Gastroesophageal sphincter (tissue), 4 donors: ENCODE measurements at regions not wholly inside any gene's neighbourhood (a gene's known extent, or its start where the extent isn't known, plus 50 kb on each side); places are given as distances from the start of the nearest gene placed in this dataset.

Source experiments
- ATAC-seq: fragments of 150-250 bp; one replicate; pipeline ENCODE4 v1.9.1; 2016; ENCODE audit warnings: mild to moderate bottlenecking, moderate library complexity
- H3K27ac ChIP-seq, 4 donors: fragments of 200-600 bp; sonication (generic) in 3 of 4; 1 replicate in 3 of 4; 2 replicates in 1 of 4; pipeline ENCODE4 v1.5.1; 2016 to 2019
- H3K27me3 ChIP-seq: fragments of 200-600 bp; sonication (generic); one replicate; pipeline ENCODE4 v1.5.1; 2019
- H3K36me3 ChIP-seq, 2 donors: fragments of 200-600 bp; sonication (generic); one replicate each; pipeline ENCODE4 v1.5.1; 2019; ENCODE audit warnings: control low read depth in 1 of 2
- H3K4me1 ChIP-seq, 3 donors: fragments of 200-600 bp; sonication (generic); 1 replicate in 2 of 3; 2 replicates in 1 of 3; pipeline ENCODE4 v1.5.1; 2016 to 2019; ENCODE audit warnings: control low read depth in 2 of 3
- H3K4me3 ChIP-seq, 2 donors: fragments of 200-600 bp; sonication (generic); one replicate each; pipeline ENCODE4 v1.5.1; 2019; ENCODE audit warnings: mild to moderate bottlenecking in 1 of 2, moderate library complexity in 1 of 2
- H3K9me3 ChIP-seq, 3 donors: fragments of 200-600 bp; sonication (generic); one replicate each; pipeline ENCODE4 v1.5.1; 2017 to 2019; ENCODE audit warnings: control low read depth in 2 of 3
- EP300 ChIP-seq: sonication (generic); formaldehyde crosslinking; IDR thresholded peaks from one replicate; pipeline ENCODE4 v1.6.1; 2017; ENCODE audit warnings: antibody characterized with exemption, mild to moderate bottlenecking
- POLR2A ChIP-seq, 2 donors: fragments of 450-650 bp; IDR thresholded peaks; one replicate each; pipeline ENCODE4 v1.6.1; 2017; ENCODE audit warnings: antibody characterized with exemption in 2 of 2, mild to moderate bottlenecking in 2 of 2, moderate library complexity in 1 of 2
- POLR2AphosphoS5 ChIP-seq: sonication (generic); formaldehyde crosslinking; IDR thresholded peaks from one replicate; pipeline ENCODE4 v1.6.1; 2017; ENCODE audit warnings: antibody characterized with exemption
- WGBS, 2 donors: methylation state at CpG; one replicate each; pipeline ENCODE4 v1.1.5; 2018; ENCODE audit warnings: low coverage in 1 of 2; 5-methylcytosine and 5-hydroxymethylcytosine counted together
- TF ChIP-seq, protein P1 (sequence below), 4 experiments: fragments of 200-600 bp in 2 of 4; fragments of 450-650 bp in 2 of 4; sonication (generic) in 1 of 4; IDR thresholded peaks; one replicate each; pipeline ENCODE4 v1.5.1; 2017 to 2019; ENCODE audit warnings: antibody characterized with exemption in 4 of 4, mild to moderate bottlenecking in 2 of 4, moderate library complexity in 2 of 4

DNA sequence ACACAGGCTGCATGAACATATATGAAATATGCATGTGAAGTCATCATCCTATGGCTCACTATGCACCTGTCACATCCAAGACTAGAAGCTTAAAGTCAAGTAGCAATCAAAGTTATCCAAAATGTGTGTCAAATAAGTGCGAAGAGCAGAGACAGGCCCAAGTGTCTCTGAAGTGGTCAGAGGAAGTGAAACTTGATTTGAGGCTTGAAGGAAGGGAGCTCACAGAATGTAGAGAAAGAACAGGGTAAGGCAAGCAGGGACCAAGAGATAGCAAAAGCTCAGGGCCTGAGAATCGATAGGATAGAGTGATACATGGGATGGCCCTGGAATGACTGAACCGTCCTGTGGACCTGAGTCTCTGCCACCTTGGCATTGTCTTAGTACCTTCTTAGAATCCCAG, 274.3 kb upstream of the TRPC7 start:
- no peak overlapping the region for H3K4me3 ChIP-seq
- no peak overlapping the region for H3K27ac ChIP-seq
- WGBS, 2 donors: 89 to 100% methylated on average over 3 of the region's 3 CpGs
- TF ChIP-seq EP300: no peak
- TF ChIP-seq, protein P1, sequence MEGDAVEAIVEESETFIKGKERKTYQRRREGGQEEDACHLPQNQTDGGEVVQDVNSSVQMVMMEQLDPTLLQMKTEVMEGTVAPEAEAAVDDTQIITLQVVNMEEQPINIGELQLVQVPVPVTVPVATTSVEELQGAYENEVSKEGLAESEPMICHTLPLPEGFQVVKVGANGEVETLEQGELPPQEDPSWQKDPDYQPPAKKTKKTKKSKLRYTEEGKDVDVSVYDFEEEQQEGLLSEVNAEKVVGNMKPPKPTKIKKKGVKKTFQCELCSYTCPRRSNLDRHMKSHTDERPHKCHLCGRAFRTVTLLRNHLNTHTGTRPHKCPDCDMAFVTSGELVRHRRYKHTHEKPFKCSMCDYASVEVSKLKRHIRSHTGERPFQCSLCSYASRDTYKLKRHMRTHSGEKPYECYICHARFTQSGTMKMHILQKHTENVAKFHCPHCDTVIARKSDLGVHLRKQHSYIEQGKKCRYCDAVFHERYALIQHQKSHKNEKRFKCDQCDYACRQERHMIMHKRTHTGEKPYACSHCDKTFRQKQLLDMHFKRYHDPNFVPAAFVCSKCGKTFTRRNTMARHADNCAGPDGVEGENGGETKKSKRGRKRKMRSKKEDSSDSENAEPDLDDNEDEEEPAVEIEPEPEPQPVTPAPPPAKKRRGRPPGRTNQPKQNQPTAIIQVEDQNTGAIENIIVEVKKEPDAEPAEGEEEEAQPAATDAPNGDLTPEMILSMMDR (IDR thresholded peaks at IDR 0.05): no peak
- no peak for TF ChIP-seq POLR2AphosphoS5
- no peak for TF ChIP-seq POLR2A (IDR thresholded peaks at IDR 0.05)
- H3K27me3 ChIP-seq: no peaks in the 10 kb centered on the region
- no peaks in the 10 kb centered on the region for H3K4me1 ChIP-seq
- H3K9me3 ChIP-seq: no peaks in the 10 kb centered on the region
- H3K36me3 ChIP-seq: no peaks in the 10 kb centered on the region
- no peak for ATAC-seq

DNA sequence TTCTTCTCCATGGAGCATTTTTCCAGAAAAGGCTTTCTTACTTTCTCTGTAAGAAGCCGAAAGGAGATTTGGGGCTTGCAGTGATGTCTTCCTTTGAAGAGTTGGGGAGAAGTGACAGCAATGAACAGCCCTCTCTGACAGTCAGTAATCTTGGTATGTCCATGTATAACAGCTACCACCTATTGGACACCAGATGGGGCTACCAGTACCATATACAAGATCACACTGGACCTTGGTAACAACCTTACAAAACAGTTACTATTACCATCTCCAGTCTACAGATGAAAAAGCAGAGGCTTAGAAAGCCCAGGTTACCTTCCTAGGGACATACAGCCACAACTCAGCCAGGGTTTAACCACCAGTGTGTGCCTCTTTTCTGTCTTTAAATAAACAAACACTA, 272.7 kb upstream of the TRPC7 start:
- no peak for ATAC-seq
- TF ChIP-seq, protein P1 (IDR thresholded peaks at IDR 0.05): no peak
- TF ChIP-seq POLR2A (IDR thresholded peaks at IDR 0.05): no peak
- TF ChIP-seq POLR2AphosphoS5: no peak
- no peak for TF ChIP-seq EP300
- Histone ChIP-seq H3K27ac (no peak overlapping the region), H3K36me3 (no peaks in the 10 kb centered on the region), H3K4me1 (no peaks in the 10 kb centered on the region), H3K4me3 (no peak overlapping the region), H3K9me3 (no peaks in the 10 kb centered on the region), H3K27me3 (no peaks in the 10 kb centered on the region)
- WGBS, 2 donors: 71% methylated on average over 1 of the region's 1 CpG; no CpG with 5 or more reads in 1 of the 2 donors

DNA sequence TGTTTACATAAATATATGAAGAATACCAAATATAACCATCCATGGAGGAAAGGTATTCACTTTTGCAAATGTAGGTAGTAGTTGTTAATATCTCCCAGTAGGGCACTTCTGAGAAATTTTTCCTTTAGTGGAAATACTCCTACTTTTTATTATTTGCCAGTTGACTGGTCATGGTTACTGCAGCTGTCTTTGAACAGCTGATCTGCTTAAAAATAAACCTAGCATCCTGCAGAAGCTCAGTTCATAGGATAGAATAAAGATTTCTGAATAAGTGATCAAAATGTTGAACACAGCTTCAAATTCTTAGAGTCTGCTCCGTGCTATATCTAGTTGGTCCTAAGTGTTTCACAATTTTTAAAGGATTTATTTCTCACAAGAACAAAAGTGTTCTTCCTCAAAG, 270.7 kb upstream of the TRPC7 start:
- TF ChIP-seq EP300 (no peak), POLR2A (IDR thresholded peaks at IDR 0.05) (no peak), POLR2AphosphoS5 (no peak)
- TF ChIP-seq, protein P1 (IDR thresholded peaks at IDR 0.05): no peak
- no peak for ATAC-seq
- H3K4me3 ChIP-seq: no peak overlapping the region
- WGBS, 2 donors: 81 to 100% methylated on average over 1 of the region's 1 CpG
- no peaks in the 10 kb centered on the region for H3K36me3 ChIP-seq
- H3K9me3 ChIP-seq: no peaks in the 10 kb centered on the region
- no peaks in the 10 kb centered on the region for H3K4me1 ChIP-seq
- H3K27ac ChIP-seq: no peak overlapping the region
- no peaks in the 10 kb centered on the region for H3K27me3 ChIP-seq

DNA sequence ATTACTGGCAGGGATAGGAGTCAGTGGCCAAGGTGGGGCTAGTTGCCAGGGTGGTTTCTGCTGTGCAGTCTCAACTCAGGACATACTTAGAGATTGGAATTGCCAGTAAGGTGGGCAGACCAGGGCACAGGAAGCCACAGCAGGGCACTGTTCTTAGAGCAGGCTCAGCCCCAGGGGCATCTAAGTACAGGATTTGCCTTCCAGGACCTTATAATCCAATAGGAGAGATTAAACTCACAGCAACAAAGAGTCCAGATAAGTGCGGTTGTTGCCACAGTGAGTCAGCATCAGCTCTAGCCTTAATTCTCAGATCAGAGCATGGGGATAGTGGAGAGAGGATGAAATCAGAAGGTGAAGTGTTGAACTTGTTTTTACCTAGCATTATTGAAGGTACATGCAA, 265.8 kb upstream of the TRPC7 start:
- 77 to 83% methylated on average over 1 of the region's 1 CpG for WGBS, 2 donors
- Histone ChIP-seq H3K27ac (no peak overlapping the region), H3K27me3 (no peaks in the 10 kb centered on the region), H3K4me1 (no peaks in the 10 kb centered on the region), H3K4me3 (no peak overlapping the region), H3K9me3 (no peaks in the 10 kb centered on the region), H3K36me3 (no peaks in the 10 kb centered on the region)
- TF ChIP-seq POLR2A (IDR thresholded peaks at IDR 0.05) (no peak), POLR2AphosphoS5 (no peak), EP300 (no peak)
- TF ChIP-seq, protein P1 (IDR thresholded peaks at IDR 0.05): no peak
- ATAC-seq: no peak

DNA sequence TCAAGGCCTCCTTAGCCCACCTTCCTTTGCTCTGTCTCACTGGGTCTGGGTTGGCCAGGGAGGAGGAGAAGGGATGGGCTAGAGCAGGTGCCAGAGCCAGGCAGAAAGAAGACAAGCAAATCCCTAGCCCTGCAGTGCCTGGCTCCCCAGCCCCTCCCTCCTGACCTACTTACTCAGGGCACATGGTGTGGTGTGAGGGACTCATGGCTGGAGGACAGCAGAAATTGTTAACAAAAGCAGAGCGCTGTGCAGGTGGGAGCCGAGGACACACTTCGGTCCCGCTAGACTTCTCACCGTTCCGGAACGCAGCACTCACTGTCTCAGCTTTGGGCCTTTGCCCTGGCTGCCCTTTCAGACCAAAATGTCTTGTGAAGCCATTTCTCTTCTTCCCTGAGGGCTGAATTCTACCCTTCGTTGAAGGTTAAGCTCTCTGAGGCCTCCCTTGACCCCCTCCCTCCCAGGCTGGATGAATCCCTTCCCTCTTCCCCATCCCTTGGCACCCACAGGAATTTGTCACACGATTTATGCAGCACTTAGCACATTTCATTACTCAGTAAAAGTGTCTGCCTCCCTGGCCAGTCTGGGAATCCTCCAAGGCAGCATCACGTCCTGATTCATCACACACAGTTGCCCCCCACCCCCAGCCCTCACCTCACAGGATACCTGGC, 263.9 kb upstream of the TRPC7 start:
- Histone ChIP-seq H3K4me1 (no peaks in the 10 kb centered on the region), H3K36me3 (no peaks in the 10 kb centered on the region), H3K27me3 (no peaks in the 10 kb centered on the region), H3K9me3 (no peaks in the 10 kb centered on the region), H3K27ac (no peak overlapping the region), H3K4me3 (no peak overlapping the region)
- TF ChIP-seq, protein P1 (IDR thresholded peaks at IDR 0.05): no peak
- TF ChIP-seq POLR2AphosphoS5 (no peak), EP300 (no peak), POLR2A (IDR thresholded peaks at IDR 0.05) (no peak)
- ATAC-seq: no peak
- WGBS, 2 donors: 60% methylated on average over 9 of the region's 10 CpGs; no CpG with 5 or more reads in 1 of the 2 donors
